ENCODE measurements at regions not wholly inside any gene's neighbourhood (a gene's known extent, or its start where the extent isn't known, plus 50 kb on each side); places are given as distances from the start of the nearest gene placed in this dataset.

GRCh38 chr2:39593439-39594393 is 72.0 kb upstream of the TMEM178A start (continued):
- TF ChIP-seq, protein P1, sequence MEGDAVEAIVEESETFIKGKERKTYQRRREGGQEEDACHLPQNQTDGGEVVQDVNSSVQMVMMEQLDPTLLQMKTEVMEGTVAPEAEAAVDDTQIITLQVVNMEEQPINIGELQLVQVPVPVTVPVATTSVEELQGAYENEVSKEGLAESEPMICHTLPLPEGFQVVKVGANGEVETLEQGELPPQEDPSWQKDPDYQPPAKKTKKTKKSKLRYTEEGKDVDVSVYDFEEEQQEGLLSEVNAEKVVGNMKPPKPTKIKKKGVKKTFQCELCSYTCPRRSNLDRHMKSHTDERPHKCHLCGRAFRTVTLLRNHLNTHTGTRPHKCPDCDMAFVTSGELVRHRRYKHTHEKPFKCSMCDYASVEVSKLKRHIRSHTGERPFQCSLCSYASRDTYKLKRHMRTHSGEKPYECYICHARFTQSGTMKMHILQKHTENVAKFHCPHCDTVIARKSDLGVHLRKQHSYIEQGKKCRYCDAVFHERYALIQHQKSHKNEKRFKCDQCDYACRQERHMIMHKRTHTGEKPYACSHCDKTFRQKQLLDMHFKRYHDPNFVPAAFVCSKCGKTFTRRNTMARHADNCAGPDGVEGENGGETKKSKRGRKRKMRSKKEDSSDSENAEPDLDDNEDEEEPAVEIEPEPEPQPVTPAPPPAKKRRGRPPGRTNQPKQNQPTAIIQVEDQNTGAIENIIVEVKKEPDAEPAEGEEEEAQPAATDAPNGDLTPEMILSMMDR (IDR thresholded peaks at IDR 0.05; ENCODE audit: control extremely low read depth in 1 of 3, insufficient read depth in 1 of 3, low read depth in 1 of 3, low read length in 3 of 3) = peak; percentile 54 to 88 (median 71)
- TF ChIP-seq TCF12 (IDR thresholded peaks at IDR 0.05; ENCODE audit: low read depth, low read length) = 0 out of 2 replicates have a peak, but pooled peaks have one; percentile 64
- TF ChIP-seq POLR2A (IDR thresholded peaks at IDR 0.05; ENCODE audit: control extremely low read depth in 1 of 2, low read depth in 2 of 2, low read length in 2 of 2) = no peak
- TF ChIP-seq USF2 (IDR thresholded peaks at IDR 0.05; ENCODE audit: low read length) = no peak
- TF ChIP-seq RNF2 (IDR thresholded peaks at IDR 0.05; ENCODE audit: borderline replicate concordance, low read depth, low read length, missing control alignments, poor library complexity, severe bottlenecking) = no peak
- peak; percentile 43 to 66; a peak in 1 of 4 replicates for TF ChIP-seq SIN3A (conservative IDR thresholded peaks at IDR 0.05 in 1 of 2, IDR thresholded peaks at IDR 0.05 in 1 of 2; ENCODE audit: low read depth in 1 of 2, low read length in 2 of 2)

Measured in H1 (cell line).